Stimulated activated CD4-positive, alpha-beta T cell treated with anti-CD3 and anti-CD28 coated beads, Interleukin-12 subunit alpha, Interleukin-12 subunit beta, amount 100 ng/mL, for 24 hours (primary cell): ENCODE measurements at regions not wholly inside any gene's neighbourhood (a gene's known extent, or its start where the extent isn't known, plus 50 kb on each side); places are given as distances from the start of the nearest gene placed in this dataset.

ENCODE experiments used
- DNase-seq, 2 experiments: peaks; one replicate each; pipeline ENCODE4 v3.0.0-alpha.2; 2020; ENCODE audit warnings: low read depth in 2 of 2

- DNase-seq = no peak
These were observed 67.9 kb upstream of the CDH4 start for GRCh38 chr20:61184194-61184593.

GRCh38 chr20:61185181-61185580 is 66.9 kb upstream of the CDH4 start:
- no peak for DNase-seq

- no peak for DNase-seq
These were observed 66.0 kb upstream of the CDH4 start for GRCh38 chr20:61185841-61186601.

- DNase-seq = no peak
These were observed 65.1 kb upstream of the CDH4 start for GRCh38 chr20:61186771-61187472.

GRCh38 chr20:61189534-61189933 is 62.5 kb upstream of the CDH4 start:
- DNase-seq = no peak

GRCh38 chr20:61191096-61191495 is 61.0 kb upstream of the CDH4 start:
- DNase-seq = no peak

GRCh38 chr20:61192337-61192950 is 59.6 kb upstream of the CDH4 start:
- no peak for DNase-seq

- no peak for DNase-seq
These were observed 58.9 kb upstream of the CDH4 start for GRCh38 chr20:61193164-61193563.
